HEK293 (cell line): ENCODE measurements at regions not wholly inside any gene's neighbourhood (a gene's known extent, or its start where the extent isn't known, plus 50 kb on each side); places are given as distances from the start of the nearest gene placed in this dataset.

ENCODE experiments used
- CTCF ChIA-PET: fragments of 350-600 bp; formaldehyde crosslinking; extraction: SDS; loops from one replicate; lab custom pipeline; 2021; ENCODE audit warnings: antibody characterized with exemption; lab: Yijun Ruan, JAX
- POLR2A ChIA-PET: fragments of 300-600 bp; formaldehyde crosslinking; extraction: SDS; loops from one replicate; lab custom pipeline; 2020; ENCODE audit warnings: antibody characterized with exemption, inconsistent platforms; lab: Yijun Ruan, JAX
- H3K27ac ChIP-seq: fragments of 200-500 bp; sonication (Bioruptor generic); 2 replicates; pipeline ENCODE4 v1.5.1; 2014; ENCODE audit warnings: low read depth, low read length, control low read depth, inconsistent platforms; ENCODE audit errors: extremely low read depth
- H3K36me3 ChIP-seq, 2 experiments: fragments of 200-500 bp in 1 of 2; sonication (Bioruptor generic) in 1 of 2; 1 replicate in 1 of 2; 2 replicates in 1 of 2; pipeline ENCODE4 v1.5.1; 2014 to 2017; ENCODE audit warnings: inconsistent platforms in 2 of 2, low read length in 2 of 2; ENCODE audit not compliant: control insufficient read depth in 2 of 2, insufficient read depth in 1 of 2
- H3K4me1 ChIP-seq: fragments of 200-500 bp; sonication (Bioruptor generic); 2 replicates; pipeline ENCODE4 v1.5.1; 2014; ENCODE audit warnings: mild to moderate bottlenecking, low read length, inconsistent platforms; ENCODE audit not compliant: control insufficient read depth, insufficient read depth
- H3K4me3 ChIP-seq: 2 replicates; pipeline ENCODE4 v1.5.1; 2011; ENCODE audit warnings: low read depth, mild to moderate bottlenecking, control low read depth, low read length, moderate library complexity
- H3K9me3 ChIP-seq: fragments of 200-500 bp; sonication (Bioruptor generic); 2 replicates; pipeline ENCODE4 v1.5.1; 2014; ENCODE audit warnings: low read depth, low read length, inconsistent platforms; ENCODE audit not compliant: control insufficient read depth, insufficient read depth
- BCL11A ChIP-seq: fragments of 450-650 bp; formaldehyde crosslinking; IDR thresholded peaks from 2 replicates; pipeline ENCODE4 v1.5.1; 2016; ENCODE audit warnings: low read depth, missing biosample characterization, missing genetic modification characterization
- ELK4 ChIP-seq: IDR thresholded peaks from 2 replicates; pipeline ENCODE4 v1.6.1; 2011; ENCODE audit warnings: mild to moderate bottlenecking, low read depth, low read length, borderline replicate concordance
- GLI2 ChIP-seq: fragments of 450-650 bp; formaldehyde crosslinking; IDR thresholded peaks from 2 replicates; pipeline ENCODE4; 2017; ENCODE audit warnings: missing biosample characterization, missing genetic modification characterization, low read depth, borderline replicate concordance
- GLI4 ChIP-seq: fragments of 450-650 bp; formaldehyde crosslinking; IDR thresholded peaks from 2 replicates; pipeline ENCODE4 v1.5.1; 2016; ENCODE audit warnings: missing biosample characterization, missing genetic modification characterization
- KLF9 ChIP-seq: fragments of 450-650 bp; formaldehyde crosslinking; IDR thresholded peaks from 2 replicates; pipeline ENCODE4 v1.5.1; 2016; ENCODE audit warnings: missing biosample characterization, missing genetic modification characterization, low read depth
- PRDM6 ChIP-seq: fragments of 450-650 bp; formaldehyde crosslinking; IDR thresholded peaks from 2 replicates; pipeline ENCODE4 v1.5.1; 2017; ENCODE audit warnings: missing biosample characterization, missing genetic modification characterization
- REPIN1 ChIP-seq: fragments of 450-650 bp; formaldehyde crosslinking; IDR thresholded peaks from 2 replicates; pipeline ENCODE4 v1.5.1; 2017; ENCODE audit warnings: missing biosample characterization, missing genetic modification characterization, low read depth
- SCRT2 ChIP-seq: fragments of 450-650 bp; formaldehyde crosslinking; IDR thresholded peaks from 2 replicates; pipeline ENCODE4 v1.5.1; 2016; ENCODE audit warnings: missing biosample characterization, missing genetic modification characterization
- ZBTB17 ChIP-seq: fragments of 450-650 bp; formaldehyde crosslinking; IDR thresholded peaks from 2 replicates; pipeline ENCODE4 v1.5.1; 2016; ENCODE audit warnings: missing biosample characterization, missing genetic modification characterization
- ZIC2 ChIP-seq: fragments of 450-650 bp; formaldehyde crosslinking; IDR thresholded peaks from 2 replicates; pipeline ENCODE4 v1.5.1; 2016; ENCODE audit warnings: missing biosample characterization, missing genetic modification characterization
- ZNF112 ChIP-seq: fragments of 450-650 bp; formaldehyde crosslinking; IDR thresholded peaks from 2 replicates; pipeline ENCODE4 v1.5.0; 2017; ENCODE audit warnings: missing biosample characterization, missing genetic modification characterization
- ZNF133 ChIP-seq: fragments of 450-650 bp; formaldehyde crosslinking; IDR thresholded peaks from 2 replicates; pipeline ENCODE4 v1.5.1; 2016; ENCODE audit warnings: missing biosample characterization, missing genetic modification characterization
- ZNF140 ChIP-seq: fragments of 450-650 bp; formaldehyde crosslinking; IDR thresholded peaks from 2 replicates; pipeline ENCODE4 v1.5.1; 2016; ENCODE audit warnings: missing biosample characterization, missing genetic modification characterization
- ZNF146 ChIP-seq: fragments of 450-650 bp; formaldehyde crosslinking; IDR thresholded peaks from 2 replicates; pipeline ENCODE4 v1.5.1; 2016; ENCODE audit warnings: missing biosample characterization, missing genetic modification characterization
- ZNF18 ChIP-seq: fragments of 450-650 bp; formaldehyde crosslinking; IDR thresholded peaks from 2 replicates; pipeline ENCODE4 v1.5.1; 2016; ENCODE audit warnings: missing biosample characterization, missing genetic modification characterization
- ZNF19 ChIP-seq: fragments of 450-650 bp; formaldehyde crosslinking; IDR thresholded peaks from 2 replicates; pipeline ENCODE4; 2016; ENCODE audit warnings: missing biosample characterization, missing genetic modification characterization, low read depth
- ZNF223 ChIP-seq: fragments of 450-650 bp; formaldehyde crosslinking; IDR thresholded peaks from 2 replicates; pipeline ENCODE4 v1.5.1; 2016; ENCODE audit warnings: missing biosample characterization, missing genetic modification characterization
- ZNF26 ChIP-seq: fragments of 450-650 bp; formaldehyde crosslinking; IDR thresholded peaks from 2 replicates; pipeline ENCODE4 v1.5.1; 2016; ENCODE audit warnings: missing biosample characterization, missing genetic modification characterization
- ZNF302 ChIP-seq: fragments of 450-650 bp; formaldehyde crosslinking; IDR thresholded peaks from 2 replicates; pipeline ENCODE4 v1.5.1; 2016; ENCODE audit warnings: missing biosample characterization, missing genetic modification characterization, low read depth
- ZNF561 ChIP-seq: fragments of 450-650 bp; IDR thresholded peaks from 2 replicates; pipeline ENCODE4 v1.5.1; 2018; ENCODE audit warnings: missing biosample characterization, missing genetic modification characterization, borderline replicate concordance
- ZNF621 ChIP-seq: fragments of 450-650 bp; formaldehyde crosslinking; IDR thresholded peaks from 2 replicates; pipeline ENCODE4 v1.5.1; 2017; ENCODE audit warnings: missing biosample characterization, missing genetic modification characterization
- ZNF624 ChIP-seq: fragments of 450-650 bp; formaldehyde crosslinking; IDR thresholded peaks from 2 replicates; pipeline ENCODE4 v1.5.1; 2017; ENCODE audit warnings: missing biosample characterization, missing genetic modification characterization
- ZNF654 ChIP-seq: fragments of 450-650 bp; formaldehyde crosslinking; IDR thresholded peaks from 2 replicates; pipeline ENCODE4 v1.5.1; 2016; ENCODE audit warnings: low read depth, missing biosample characterization, missing genetic modification characterization
- ZNF701 ChIP-seq: fragments of 450-650 bp; formaldehyde crosslinking; IDR thresholded peaks from 2 replicates; pipeline ENCODE4 v1.5.1; 2016; ENCODE audit warnings: missing biosample characterization, missing genetic modification characterization
- ZNF785 ChIP-seq: fragments of 450-650 bp; formaldehyde crosslinking; IDR thresholded peaks from 2 replicates; pipeline ENCODE4 v1.5.1; 2016; ENCODE audit warnings: missing biosample characterization, missing genetic modification characterization
- ZNF830 ChIP-seq: fragments of 450-650 bp; IDR thresholded peaks from 2 replicates; pipeline ENCODE4 v1.5.0; 2018; ENCODE audit warnings: missing biosample characterization, missing genetic modification characterization, low read depth, mild to moderate bottlenecking, moderate library complexity
- ZNF837 ChIP-seq: fragments of 450-650 bp; formaldehyde crosslinking; IDR thresholded peaks from 2 replicates; pipeline ENCODE4 v1.5.1; 2016; ENCODE audit warnings: missing biosample characterization, missing genetic modification characterization
- ZSCAN16 ChIP-seq: fragments of 450-650 bp; formaldehyde crosslinking; IDR thresholded peaks from 2 replicates; pipeline ENCODE4 v1.5.1; 2016; ENCODE audit warnings: missing biosample characterization, missing genetic modification characterization

GRCh38 chr5:89830691-89831090 is 578.9 kb downstream of the CETN3 start (continued):
- TF ChIP-seq BCL11A (tag by site-specific recombination) (no peak), KLF9 (tag by site-specific recombination) (no peak), ZNF701 (no peak), PRDM6 (no peak)

- Histone ChIP-seq H3K36me3 (no peaks in the 10 kb centered on the region), H3K4me3 (no peak overlapping the region), H3K9me3 (no peaks in the 10 kb centered on the region), H3K4me1 (no peaks in the 10 kb centered on the region), H3K27ac (no peak overlapping the region)
- ChIA-PET CTCF (no interaction called here), POLR2A (no interaction called here)
- TF ChIP-seq ZNF26 (tag by site-specific recombination): no peak
- no peak for TF ChIP-seq ZNF785 (tag by site-specific recombination)
- TF ChIP-seq ZNF146: no peak
- TF ChIP-seq ZNF561 (tag by site-specific recombination): no peak
- no peak for TF ChIP-seq REPIN1 (tag by site-specific recombination)
- TF ChIP-seq ELK4: no peak
- TF ChIP-seq ZNF837 (tag by site-specific recombination): no peak
- TF ChIP-seq ZNF621: no peak
- TF ChIP-seq ZBTB17: no peak
- TF ChIP-seq SCRT2: no peak
- no peak for TF ChIP-seq ZSCAN16 (tag by site-specific recombination)
- TF ChIP-seq ZNF140: no peak
- TF ChIP-seq ZIC2 (tag by site-specific recombination): no peak
- no peak for TF ChIP-seq ZNF18 (tag by site-specific recombination)
- no peak for TF ChIP-seq ZNF223 (tag by site-specific recombination)
- no peak for TF ChIP-seq GLI4 (tag by site-specific recombination)
These were observed 581.6 kb downstream of the CETN3 start for GRCh38 chr5:89827960-89828359.

GRCh38 chr5:89827359-89827758 is 582.2 kb downstream of the CETN3 start:
- Histone ChIP-seq H3K9me3 (no peaks in the 10 kb centered on the region), H3K27ac (no peak overlapping the region), H3K36me3 (no peaks in the 10 kb centered on the region), H3K4me1 (no peaks in the 10 kb centered on the region), H3K4me3 (no peak overlapping the region)
- ChIA-PET CTCF (no interaction called here), POLR2A (no interaction called here)
- TF ChIP-seq ZNF302 (tag by site-specific recombination) (no peak), ZNF624 (no peak), ZNF112 (tag by site-specific recombination) (no peak), ZNF830 (tag by site-specific recombination) (no peak), ZNF19 (tag by site-specific recombination) (no peak), GLI2 (tag by site-specific recombination) (no peak), ZNF133 (tag by site-specific recombination) (no peak), ZNF654 (tag by site-specific recombination) (no peak)
